ENCODE measurements at regions not wholly inside any gene's neighbourhood (a gene's known extent, or its start where the extent isn't known, plus 50 kb on each side); places are given as distances from the start of the nearest gene placed in this dataset.
"Not testable (repeated sequence)": the region's sequence is repeated elsewhere in the genome, so short reads cannot be mapped to it uniquely, and the experiment has no call there.

GRCh38 chr16:66256919-66257318, 109.6 kb upstream of the CDH5 start:
- no peak overlapping the region for H3K4me3 Mint-ChIP-seq
- POLR2A ChIA-PET, result no interaction called here
- no peaks in the 10 kb centered on the region for H3K9me3 Mint-ChIP-seq
- H3K27me3 Mint-ChIP-seq, result peaks cover 4% of the 10 kb centered on the region
- no peak overlapping the region for H3K27ac Mint-ChIP-seq
- H3K36me3 Mint-ChIP-seq, result no peaks in the 10 kb centered on the region
- ATAC-seq (ENCODE audit: low read depth), result no peak
- no peak for DNase-seq
- no peaks in the 10 kb centered on the region for H3K4me1 Mint-ChIP-seq

- H3K27me3 Mint-ChIP-seq, result peaks cover 4% of the 10 kb centered on the region
- no peaks in the 10 kb centered on the region for H3K9me3 Mint-ChIP-seq
- H3K4me3 Mint-ChIP-seq, result no peak overlapping the region
- no peak for ATAC-seq (ENCODE audit: low read depth)
- H3K36me3 Mint-ChIP-seq, result no peaks in the 10 kb centered on the region
- POLR2A ChIA-PET, result no interaction called here
- no peak for DNase-seq
- no peak overlapping the region for H3K27ac Mint-ChIP-seq
- H3K4me1 Mint-ChIP-seq, result no peaks in the 10 kb centered on the region
Observed at GRCh38 chr16:66255647-66256046, 110.8 kb upstream of the CDH5 start.

GRCh38 chr16:66254751-66255150, 111.7 kb upstream of the CDH5 start:
- Mint-ChIP-seq H3K27ac (no peak overlapping the region), H3K9me3 (no peaks in the 10 kb centered on the region), H3K36me3 (no peaks in the 10 kb centered on the region), H3K27me3 (peaks cover 4% of the 10 kb centered on the region), H3K4me3 (no peak overlapping the region), H3K4me1 (no peaks in the 10 kb centered on the region)
- POLR2A ChIA-PET, result no interaction called here
- ATAC-seq (ENCODE audit: low read depth), result no peak
- DNase-seq, result no peak

- Mint-ChIP-seq H3K27me3 (peaks cover 4% of the 10 kb centered on the region), H3K4me3 (no peak overlapping the region), H3K27ac (no peak overlapping the region), H3K9me3 (no peaks in the 10 kb centered on the region), H3K4me1 (no peaks in the 10 kb centered on the region), H3K36me3 (no peaks in the 10 kb centered on the region)
- ATAC-seq (ENCODE audit: low read depth) (no peak), DNase-seq (no peak)
- POLR2A ChIA-PET, result no interaction called here
Observed at GRCh38 chr16:66254106-66254505, 112.4 kb upstream of the CDH5 start.

GRCh38 chr16:66251476-66252160, 114.9 kb upstream of the CDH5 start:
- Mint-ChIP-seq H3K9me3 (no peaks in the 10 kb centered on the region), H3K4me1 (no peaks in the 10 kb centered on the region), H3K4me3 (no peak overlapping the region), H3K27ac (no peak overlapping the region), H3K27me3 (peaks cover 9% of the 10 kb centered on the region), H3K36me3 (no peaks in the 10 kb centered on the region)
- POLR2A ChIA-PET, result no interaction called here
- no peak for DNase-seq
- no peak for ATAC-seq (ENCODE audit: low read depth)

- DNase-seq, result no peak
- Mint-ChIP-seq H3K27me3 (peaks cover 9% of the 10 kb centered on the region), H3K27ac (no peak overlapping the region), H3K36me3 (no peaks in the 10 kb centered on the region), H3K9me3 (no peaks in the 10 kb centered on the region), H3K4me3 (no peak overlapping the region), H3K4me1 (no peaks in the 10 kb centered on the region)
- POLR2A ChIA-PET, result no interaction called here
- no peak for ATAC-seq (ENCODE audit: low read depth)
Observed at GRCh38 chr16:66250686-66251431, 115.6 kb upstream of the CDH5 start.

GRCh38 chr16:66247516-66248481, 118.7 kb upstream of the CDH5 start:
- POLR2A ChIA-PET, result no interaction called here
- Mint-ChIP-seq H3K9me3 (no peaks in the 10 kb centered on the region), H3K27ac (no peak overlapping the region), H3K36me3 (no peaks in the 10 kb centered on the region), H3K27me3 (peaks cover 5% of the 10 kb centered on the region), H3K4me3 (no peak overlapping the region), H3K4me1 (no peaks in the 10 kb centered on the region)
- ATAC-seq (ENCODE audit: low read depth), result no peak
- no peak for DNase-seq

GRCh38 chr16:66245868-66246267, 120.6 kb upstream of the CDH5 start:
- DNase-seq (no peak), ATAC-seq (ENCODE audit: low read depth) (no peak)
- no peak overlapping the region for H3K27ac Mint-ChIP-seq
- H3K9me3 Mint-ChIP-seq, result no peaks in the 10 kb centered on the region
- no peaks in the 10 kb centered on the region for H3K4me1 Mint-ChIP-seq
- H3K36me3 Mint-ChIP-seq, result no peaks in the 10 kb centered on the region
- POLR2A ChIA-PET, result no interaction called here
- H3K27me3 Mint-ChIP-seq, result peaks cover 5% of the 10 kb centered on the region
- H3K4me3 Mint-ChIP-seq, result no peak overlapping the region

- H3K9me3 Mint-ChIP-seq, result no peaks in the 10 kb centered on the region
- no peaks in the 10 kb centered on the region for H3K36me3 Mint-ChIP-seq
- no peak overlapping the region for H3K27ac Mint-ChIP-seq
- DNase-seq (no peak), ATAC-seq (ENCODE audit: low read depth) (no peak)
- POLR2A ChIA-PET, result no interaction called here
- H3K4me1 Mint-ChIP-seq, result no peaks in the 10 kb centered on the region
- no peak overlapping the region for H3K4me3 Mint-ChIP-seq
- H3K27me3 Mint-ChIP-seq, result peaks cover 5% of the 10 kb centered on the region
Observed at GRCh38 chr16:66245072-66245471, 121.4 kb upstream of the CDH5 start.

GRCh38 chr16:66242672-66243071, 123.8 kb upstream of the CDH5 start:
- H3K4me1 Mint-ChIP-seq, result no peaks in the 10 kb centered on the region
- no peak overlapping the region for H3K4me3 Mint-ChIP-seq
- H3K27ac Mint-ChIP-seq, result no peak overlapping the region
- DNase-seq (no peak), ATAC-seq (ENCODE audit: low read depth) (no peak)
- H3K36me3 Mint-ChIP-seq, result no peaks in the 10 kb centered on the region
- POLR2A ChIA-PET, result no interaction called here
- peaks cover 1% of the 10 kb centered on the region for H3K9me3 Mint-ChIP-seq
- H3K27me3 Mint-ChIP-seq, result peaks cover under 1% of the 10 kb centered on the region

GRCh38 chr16:66242206-66242605, 124.3 kb upstream of the CDH5 start:
- POLR2A ChIA-PET; H3K27ac Mint-ChIP-seq; DNase-seq; H3K9me3 Mint-ChIP-seq; H3K27me3 Mint-ChIP-seq; H3K4me3 Mint-ChIP-seq; H3K36me3 Mint-ChIP-seq; H3K4me1 Mint-ChIP-seq; ATAC-seq (ENCODE audit: low read depth): not testable (repeated sequence)

- Mint-ChIP-seq H3K36me3 (no peaks in the 10 kb centered on the region), H3K9me3 (peaks cover 1% of the 10 kb centered on the region), H3K4me1 (no peaks in the 10 kb centered on the region), H3K4me3 (no peak overlapping the region), H3K27me3 (no peaks in the 10 kb centered on the region), H3K27ac (no peak overlapping the region)
- POLR2A ChIA-PET, result no interaction called here
- DNase-seq (no peak), ATAC-seq (ENCODE audit: low read depth) (no peak)
Observed at GRCh38 chr16:66240631-66241395, 125.7 kb upstream of the CDH5 start.

- ATAC-seq (ENCODE audit: low read depth) (no peak), DNase-seq (no peak)
- no peak overlapping the region for H3K4me3 Mint-ChIP-seq
- POLR2A ChIA-PET, result no interaction called here
- no peaks in the 10 kb centered on the region for H3K36me3 Mint-ChIP-seq
- no peak overlapping the region for H3K27ac Mint-ChIP-seq
- no peaks in the 10 kb centered on the region for H3K27me3 Mint-ChIP-seq
- peaks cover 1% of the 10 kb centered on the region for H3K9me3 Mint-ChIP-seq
- H3K4me1 Mint-ChIP-seq, result no peaks in the 10 kb centered on the region
Observed at GRCh38 chr16:66240088-66240487, 126.4 kb upstream of the CDH5 start.

All from activated naive CD8-positive, alpha-beta T cell treated with anti-CD3 and anti-CD28 coated beads, Interleukin-2, amount 10 ng/mL, durations not matched to agents 7 days and 5 days (primary cell).